HEK293T (cell line): ENCODE measurements at regions not wholly inside any gene's neighbourhood (a gene's known extent, or its start where the extent isn't known, plus 50 kb on each side); places are given as distances from the start of the nearest gene placed in this dataset.

Source experiments
- CTCF ChIA-PET: fragments of 350-600 bp; formaldehyde crosslinking; extraction: SDS; loops from one replicate; lab custom pipeline; 2021; ENCODE audit warnings: antibody characterized with exemption, inconsistent platforms; lab: Yijun Ruan, JAX
- POLR2A ChIA-PET: fragments of 350-600 bp; formaldehyde crosslinking; extraction: SDS; loops from one replicate; lab custom pipeline; 2020; ENCODE audit warnings: antibody characterized with exemption, inconsistent platforms; lab: Yijun Ruan, JAX
- DNase-seq: peaks from one replicate; pipeline ENCODE4 v3.0.0; 2012; ENCODE audit warnings: mixed read lengths; ENCODE audit errors: extremely low spot score
- ARNT ChIP-seq: fragments of 450-650 bp; IDR thresholded peaks from 2 replicates; pipeline ENCODE4 v1.6.1; 2017; ENCODE audit warnings: mild to moderate bottlenecking
- BHLHE40 ChIP-seq: fragments of 450-650 bp; IDR thresholded peaks from 2 replicates; pipeline ENCODE4 v1.6.1; 2016; ENCODE audit warnings: mild to moderate bottlenecking, moderate library complexity, borderline replicate concordance
- CTBP1 ChIP-seq: fragments of 450-650 bp; IDR thresholded peaks from 2 replicates; pipeline ENCODE4 v1.6.1; 2016; ENCODE audit warnings: borderline replicate concordance
- ELF4 ChIP-seq: fragments of 450-650 bp; IDR thresholded peaks from 2 replicates; pipeline ENCODE4 v1.6.1; 2017; ENCODE audit warnings: antibody characterized with exemption
- FOXA1 ChIP-seq: fragments of 450-650 bp; IDR thresholded peaks from 2 replicates; pipeline ENCODE4 v1.6.1; 2016; ENCODE audit warnings: mild to moderate bottlenecking
- FOXK2 ChIP-seq: fragments of 450-650 bp; IDR thresholded peaks from 2 replicates; pipeline ENCODE4 v1.6.1; 2016; ENCODE audit warnings: mild to moderate bottlenecking
- FOXM1 ChIP-seq: fragments of 450-650 bp; IDR thresholded peaks from 2 replicates; pipeline ENCODE4 v1.6.1; 2017; ENCODE audit warnings: mild to moderate bottlenecking, borderline replicate concordance
- HDGF ChIP-seq: fragments of 450-650 bp; IDR thresholded peaks from 2 replicates; pipeline ENCODE4 v1.6.1; 2017; ENCODE audit warnings: antibody characterized with exemption, borderline replicate concordance
- L3MBTL2 ChIP-seq: fragments of 450-650 bp; conservative IDR thresholded peaks from 2 replicates; pipeline ENCODE4 v1.6.1; 2016; ENCODE audit warnings: mild to moderate bottlenecking
- LEF1 ChIP-seq: fragments of 450-650 bp; IDR thresholded peaks from 2 replicates; pipeline ENCODE4 v1.6.1; 2017; ENCODE audit warnings: mild to moderate bottlenecking, borderline replicate concordance
- NFRKB ChIP-seq: fragments of 450-650 bp; IDR thresholded peaks from 2 replicates; pipeline ENCODE4 v1.6.1; 2016; ENCODE audit warnings: mild to moderate bottlenecking, moderate library complexity
- SP1 ChIP-seq: fragments of 450-650 bp; IDR thresholded peaks from 2 replicates; pipeline ENCODE4 v1.6.1; 2017
- SUZ12 ChIP-seq: fragments of 450-650 bp; IDR thresholded peaks from 2 replicates; pipeline ENCODE4 v1.6.1; 2016; ENCODE audit warnings: mild to moderate bottlenecking
- TARDBP ChIP-seq: fragments of 450-650 bp; IDR thresholded peaks from 2 replicates; pipeline ENCODE4 v1.6.1; 2016
- ZNF384 ChIP-seq: fragments of 450-650 bp; IDR thresholded peaks from 2 replicates; pipeline ENCODE4 v1.6.1; 2016
- TF ChIP-seq, protein P1 (sequence below): fragments of 450-650 bp; IDR thresholded peaks from 2 replicates; pipeline ENCODE4 v1.6.1; 2016

DNA sequence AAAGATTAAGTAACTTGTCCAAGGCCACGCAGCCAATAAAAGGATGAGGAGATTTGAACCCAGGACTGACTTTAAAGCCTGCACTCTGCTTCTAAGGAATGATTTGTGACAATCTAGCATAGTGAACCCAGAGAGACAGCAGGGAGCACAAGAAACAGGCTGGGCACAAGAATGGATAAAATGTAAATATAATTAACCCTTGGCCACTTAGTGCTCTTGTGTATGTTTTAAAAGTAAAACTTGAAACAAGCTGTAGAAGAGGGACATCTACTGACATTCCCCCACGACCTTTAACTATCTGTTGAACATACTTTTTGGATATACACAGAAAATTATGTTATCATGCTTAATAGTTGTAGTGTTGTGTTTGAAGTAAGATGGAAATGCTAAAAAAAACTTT is 141.9 kb upstream of the PMFBP1 start:
- TF ChIP-seq NFRKB (no peak), SUZ12 (no peak), ELF4 (no peak), HDGF (no peak), BHLHE40 (no peak), FOXK2 (no peak), LEF1 (no peak), CTBP1 (no peak), FOXA1 (no peak)
- TF ChIP-seq, protein P1, sequence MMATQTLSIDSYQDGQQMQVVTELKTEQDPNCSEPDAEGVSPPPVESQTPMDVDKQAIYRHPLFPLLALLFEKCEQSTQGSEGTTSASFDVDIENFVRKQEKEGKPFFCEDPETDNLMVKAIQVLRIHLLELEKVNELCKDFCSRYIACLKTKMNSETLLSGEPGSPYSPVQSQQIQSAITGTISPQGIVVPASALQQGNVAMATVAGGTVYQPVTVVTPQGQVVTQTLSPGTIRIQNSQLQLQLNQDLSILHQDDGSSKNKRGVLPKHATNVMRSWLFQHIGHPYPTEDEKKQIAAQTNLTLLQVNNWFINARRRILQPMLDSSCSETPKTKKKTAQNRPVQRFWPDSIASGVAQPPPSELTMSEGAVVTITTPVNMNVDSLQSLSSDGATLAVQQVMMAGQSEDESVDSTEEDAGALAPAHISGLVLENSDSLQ = no peak
- ChIA-PET CTCF (no interaction called here), POLR2A (no interaction called here)
- DNase-seq = no peak

DNA sequence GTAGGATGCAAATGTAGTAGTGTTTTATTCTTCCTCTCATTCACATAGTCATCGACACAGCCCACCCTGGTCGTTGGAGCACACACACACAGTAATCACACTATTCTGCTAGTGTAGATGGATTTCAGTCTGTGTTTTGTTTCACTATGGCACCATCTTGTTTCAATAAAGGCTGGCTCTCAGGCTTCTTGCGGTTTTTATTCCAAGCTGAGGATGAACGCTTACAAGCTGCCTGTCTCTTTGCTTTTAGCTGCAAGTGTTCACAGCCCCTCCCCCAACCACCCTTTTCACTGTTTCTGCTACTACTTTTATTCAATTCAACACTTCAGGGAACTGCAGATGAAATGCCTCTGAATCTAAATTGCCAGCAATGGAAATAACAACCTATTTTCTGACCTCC is 140.9 kb upstream of the PMFBP1 start:
- TF ChIP-seq L3MBTL2 (no peak), SP1 (no peak), SUZ12 (no peak), HDGF (no peak), NFRKB (no peak), ELF4 (no peak), TARDBP (no peak), ZNF384 (no peak)
- DNase-seq = no peak
- ChIA-PET POLR2A (no interaction called here), CTCF (no interaction called here)

DNA sequence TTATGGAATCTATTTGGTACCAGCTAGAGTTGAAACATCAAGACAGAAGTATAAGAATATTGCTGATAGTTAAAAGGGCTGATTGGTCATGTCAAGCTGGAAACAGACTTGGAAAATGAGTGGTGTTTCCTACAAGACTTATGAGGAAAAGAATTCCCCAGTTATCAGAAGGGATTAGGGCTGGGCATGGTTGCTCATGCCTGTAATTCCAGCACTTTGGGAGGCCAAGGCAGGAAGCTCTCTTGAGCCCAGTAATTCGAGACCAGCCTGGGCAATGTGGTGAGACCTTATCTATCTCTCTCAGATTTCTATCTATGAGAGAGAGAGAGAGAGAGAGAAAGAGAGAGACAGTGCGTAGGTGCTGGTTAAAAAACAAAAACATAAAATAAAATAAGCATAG is 139.5 kb upstream of the PMFBP1 start:
- ChIA-PET POLR2A (no interaction called here), CTCF (interaction anchor here (0.6 kb wide), 1 partner anchor 20 kb away, joined by 4 read pairs; no protein-coding TSS in a partner anchor)
- DNase-seq = no peak
- TF ChIP-seq FOXA1 (no peak), FOXM1 (no peak), CTBP1 (no peak), HDGF (no peak), NFRKB (no peak), ARNT (no peak), L3MBTL2 (no peak), SP1 (no peak), ZNF384 (no peak), LEF1 (no peak), TARDBP (no peak), BHLHE40 (no peak), SUZ12 (no peak), FOXK2 (no peak), ELF4 (no peak)
- TF ChIP-seq, protein P1 = no peak

DNA sequence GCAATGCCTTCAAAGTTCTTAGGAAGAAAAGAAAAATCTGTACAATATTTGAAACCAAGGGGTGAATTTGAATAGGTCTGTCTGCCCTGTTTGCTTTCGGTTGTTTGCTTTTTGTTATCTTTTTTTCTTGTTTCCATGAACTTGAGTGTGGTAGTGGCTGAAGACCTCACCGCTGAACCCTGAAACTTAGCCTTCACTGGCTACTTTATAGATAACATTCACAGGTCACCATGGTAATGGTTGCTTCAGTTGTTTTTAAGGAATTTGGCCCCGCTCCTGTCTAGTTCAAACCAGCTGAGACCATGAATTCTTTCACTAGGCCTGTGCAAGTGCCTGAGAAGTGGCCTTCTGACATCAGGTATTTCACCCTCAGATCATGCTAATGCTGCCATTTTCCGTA is 137.0 kb upstream of the PMFBP1 start:
- TF ChIP-seq FOXA1 (no peak), NFRKB (no peak), FOXK2 (no peak), L3MBTL2 (no peak), TARDBP (no peak), HDGF (no peak), SUZ12 (no peak), SP1 (no peak), LEF1 (no peak), BHLHE40 (no peak), FOXM1 (no peak), CTBP1 (no peak)
- TF ChIP-seq, protein P1 = no peak
- CTCF ChIA-PET = no interaction called here
- DNase-seq = no peak
- POLR2A ChIA-PET = no interaction called here

DNA sequence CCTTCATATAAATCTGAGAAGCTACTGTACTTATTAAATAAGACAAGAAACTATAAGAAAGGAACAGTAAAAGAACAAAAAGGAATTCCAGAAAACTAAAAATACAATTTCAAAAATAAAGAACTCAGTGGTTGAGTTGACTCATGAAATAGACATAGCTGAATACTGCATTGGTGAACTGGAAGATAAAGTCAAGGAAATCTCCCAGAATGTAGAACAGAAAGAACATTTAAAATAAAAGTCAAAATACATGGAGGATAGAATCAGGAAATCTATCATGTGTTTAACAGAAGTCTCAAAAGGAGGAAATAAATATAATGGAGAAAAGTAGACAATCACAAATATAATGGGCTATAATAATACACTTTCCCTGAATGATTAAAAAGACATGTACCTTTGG is 136.4 kb upstream of the PMFBP1 start:
- ChIA-PET POLR2A (no interaction called here), CTCF (no interaction called here)
- TF ChIP-seq ELF4 = no peak
- TF ChIP-seq FOXA1 = no peak
- TF ChIP-seq, protein P1 = no peak
- TF ChIP-seq L3MBTL2 = no peak
- no peak for TF ChIP-seq FOXK2
- no peak for TF ChIP-seq SP1
- no peak for TF ChIP-seq HDGF
- TF ChIP-seq LEF1 = no peak
- TF ChIP-seq NFRKB = no peak
- no peak for TF ChIP-seq ZNF384
- no peak for TF ChIP-seq ARNT
- TF ChIP-seq FOXM1 = no peak
- TF ChIP-seq BHLHE40 = no peak
- TF ChIP-seq SUZ12 = no peak
- no peak for TF ChIP-seq TARDBP
- no peak for TF ChIP-seq CTBP1
- no peak for DNase-seq

DNA sequence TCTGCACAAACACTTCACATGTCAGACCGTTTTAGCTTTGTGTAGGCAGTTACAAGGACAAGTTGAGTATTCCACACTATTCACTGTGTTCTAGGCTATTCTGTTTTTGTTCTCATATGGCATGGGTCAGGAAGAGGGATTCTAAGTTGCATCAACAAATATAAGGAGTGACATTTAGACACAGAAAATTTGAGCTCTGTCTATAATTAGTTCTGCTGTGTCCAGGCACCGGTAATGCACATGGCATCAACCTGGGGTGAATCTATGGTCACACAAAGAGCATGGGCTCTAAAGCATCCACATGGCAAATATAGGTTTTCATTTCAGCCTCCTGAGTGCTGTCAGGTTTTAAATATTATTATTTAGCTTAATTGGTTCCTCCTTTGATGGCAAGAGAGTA is 130.4 kb upstream of the PMFBP1 start:
- ChIA-PET CTCF (no interaction called here), POLR2A (no interaction called here)
- TF ChIP-seq ARNT (no peak), L3MBTL2 (no peak), FOXM1 (no peak), NFRKB (no peak), HDGF (no peak)
- TF ChIP-seq, protein P1 = no peak
- no peak for DNase-seq
